Smooth muscle cell (in vitro differentiated cells): ENCODE measurements at regions not wholly inside any gene's neighbourhood (a gene's known extent, or its start where the extent isn't known, plus 50 kb on each side); places are given as distances from the start of the nearest gene placed in this dataset.

Source experiments
- DNase-seq: peaks from one replicate; lab custom pipeline; 2025; ENCODE audit not compliant: unreplicated experiment; lab: John Stamatoyannopoulos, UW
- H2AFZ ChIP-seq: fragments of 200-600 bp; sonication (generic); 2 replicates; pipeline ENCODE4 v1.6.0; 2016; ENCODE audit warnings: antibody characterized with exemption, low read depth, mild to moderate bottlenecking
- H3F3A ChIP-seq: fragments of 200-600 bp; sonication (generic); 2 replicates; pipeline ENCODE4 v1.6.0; 2017; ENCODE audit warnings: antibody characterized with exemption, low read depth
- H3K27ac ChIP-seq: fragments of 200-600 bp; sonication (generic); 2 replicates; pipeline ENCODE4 v1.5.1; 2016; ENCODE audit warnings: low read depth, mild to moderate bottlenecking
- H3K27me3 ChIP-seq: fragments of 200-600 bp; sonication (generic); 2 replicates; pipeline ENCODE4 v1.6.1; 2016; ENCODE audit warnings: low read depth, mild to moderate bottlenecking
- H3K36me3 ChIP-seq: fragments of 200-600 bp; sonication (generic); 2 replicates; pipeline ENCODE4 v1.5.1; 2016; ENCODE audit warnings: low read depth
- H3K4me1 ChIP-seq: fragments of 200-600 bp; sonication (generic); 2 replicates; pipeline ENCODE4 v1.5.1; 2016; ENCODE audit warnings: low read depth
- H3K4me2 ChIP-seq: fragments of 200-600 bp; sonication (generic); 2 replicates; pipeline ENCODE4 v1.6.0; 2016; ENCODE audit warnings: mild to moderate bottlenecking
- H3K4me3 ChIP-seq: fragments of 200-600 bp; sonication (generic); 2 replicates; pipeline ENCODE4 v1.5.1; 2016; ENCODE audit warnings: mild to moderate bottlenecking
- H3K79me2 ChIP-seq: fragments of 200-600 bp; sonication (generic); 2 replicates; pipeline ENCODE4 v1.6.0; 2016; ENCODE audit warnings: low read depth, mild to moderate bottlenecking
- H3K9ac ChIP-seq: fragments of 200-600 bp; sonication (generic); 2 replicates; pipeline ENCODE4 v1.6.0; 2016; ENCODE audit warnings: low read depth
- H3K9me3 ChIP-seq: fragments of 200-600 bp; sonication (generic); replicated peaks from 2 replicates; pipeline ENCODE4 v1.5.1; 2016; ENCODE audit warnings: low read depth
- H4K20me1 ChIP-seq: fragments of 200-600 bp; sonication (generic); 2 replicates; pipeline ENCODE4 v1.6.0; 2016; ENCODE audit warnings: low read depth
- CTCF ChIP-seq: fragments of 200-600 bp; sonication (generic); IDR thresholded peaks from 2 replicates; pipeline ENCODE4 v1.5.1; 2017; ENCODE audit warnings: borderline replicate concordance, mild to moderate bottlenecking, antibody characterized with exemption; ENCODE audit not compliant: insufficient read depth, poor library complexity, severe bottlenecking
- WGBS: methylation state at CpG from one replicate; pipeline ENCODE4 v1.1.7; 2016; ENCODE audit warnings: low lambda C conversion rate; 5-methylcytosine and 5-hydroxymethylcytosine counted together

- H3K36me3 ChIP-seq: no peaks in the 10 kb centered on the region
- H3K27ac ChIP-seq: no peak overlapping the region
- no peaks in the 10 kb centered on the region for H3K9me3 ChIP-seq
- 94% methylated on average over 1 of the region's 1 CpG for WGBS
- no peak for DNase-seq
- H3K4me3 ChIP-seq: no peak overlapping the region
- no peak overlapping the region for H3K9ac ChIP-seq
- no peaks in the 10 kb centered on the region for H3K79me2 ChIP-seq
- H3K4me2 ChIP-seq: no peak overlapping the region
- H4K20me1 ChIP-seq: no peaks in the 10 kb centered on the region
- TF ChIP-seq CTCF: no peak
- peaks cover 9% of the 10 kb centered on the region for H3F3A ChIP-seq
- no peaks in the 10 kb centered on the region for H3K4me1 ChIP-seq
- H2AFZ ChIP-seq: no peak overlapping the region
- no peaks in the 10 kb centered on the region for H3K27me3 ChIP-seq
Observed at GRCh38 chr5:17356551-17356950, 139.1 kb downstream of the BASP1 start.

- Histone ChIP-seq H3K9ac (no peak overlapping the region), H3F3A (peaks cover 9% of the 10 kb centered on the region), H3K27ac (no peak overlapping the region), H4K20me1 (no peaks in the 10 kb centered on the region), H3K36me3 (no peaks in the 10 kb centered on the region), H3K4me3 (no peak overlapping the region), H3K4me2 (no peak overlapping the region), H3K27me3 (no peaks in the 10 kb centered on the region), H2AFZ (no peak overlapping the region), H3K9me3 (no peaks in the 10 kb centered on the region), H3K79me2 (no peaks in the 10 kb centered on the region), H3K4me1 (no peaks in the 10 kb centered on the region)
- no peak for TF ChIP-seq CTCF
- 95% methylated on average over 3 of the region's 3 CpGs for WGBS
- DNase-seq: no peak
Observed at GRCh38 chr5:17357504-17357903, 140.1 kb downstream of the BASP1 start.

GRCh38 chr5:17358031-17358430 lies 140.0 kb upstream of the TAF11L2 start:
- Histone ChIP-seq H3K79me2 (no peaks in the 10 kb centered on the region), H2AFZ (no peak overlapping the region), H3K4me2 (no peak overlapping the region), H3K27me3 (no peaks in the 10 kb centered on the region), H4K20me1 (no peaks in the 10 kb centered on the region), H3K9me3 (no peaks in the 10 kb centered on the region), H3K36me3 (no peaks in the 10 kb centered on the region), H3K4me3 (no peak overlapping the region), H3K4me1 (no peaks in the 10 kb centered on the region), H3F3A (peaks cover 9% of the 10 kb centered on the region), H3K9ac (no peak overlapping the region), H3K27ac (peak overlapping the region; percentile 89)
- no peak for TF ChIP-seq CTCF
- 95% methylated on average over 3 of the region's 3 CpGs for WGBS
- DNase-seq: no peak

GRCh38 chr5:17359451-17360011 lies 138.5 kb upstream of the TAF11L2 start:
- H3K27me3 ChIP-seq: no peaks in the 10 kb centered on the region
- no peak overlapping the region for H3K4me3 ChIP-seq
- H3K4me1 ChIP-seq: peaks cover 6% of the 10 kb centered on the region
- H3K9ac ChIP-seq: peak overlapping the region; percentile 70
- no peaks in the 10 kb centered on the region for H3K9me3 ChIP-seq
- whole genome bisulfite sequencing: 11% methylated on average over 11 of the region's 11 CpGs
- DNase-seq: no peak
- H3K27ac ChIP-seq: peak overlapping the region; percentile 89
- H4K20me1 ChIP-seq: no peaks in the 10 kb centered on the region
- H3K4me2 ChIP-seq: peak overlapping the region; percentile 69
- H3F3A ChIP-seq: peaks cover 9% of the 10 kb centered on the region
- no peak overlapping the region for H2AFZ ChIP-seq
- H3K36me3 ChIP-seq: no peaks in the 10 kb centered on the region
- TF ChIP-seq CTCF: no peak
- no peaks in the 10 kb centered on the region for H3K79me2 ChIP-seq
